Lower leg skin (tissue), 3 donors: ENCODE measurements at regions not wholly inside any gene's neighbourhood (a gene's known extent, or its start where the extent isn't known, plus 50 kb on each side); places are given as distances from the start of the nearest gene placed in this dataset.

Experiments used
- CTCF ChIP-seq, 3 donors: fragments of 450-650 bp; IDR thresholded peaks; one replicate each; pipeline ENCODE4 v1.5.1; 2016; ENCODE audit warnings: antibody characterized with exemption in 3 of 3, mild to moderate bottlenecking in 3 of 3, moderate library complexity in 2 of 3
- POLR2A ChIP-seq, 2 donors: fragments of 450-650 bp; IDR thresholded peaks; one replicate each; pipeline ENCODE4 v1.6.1; 2016 to 2017; ENCODE audit warnings: antibody characterized with exemption in 2 of 2, mild to moderate bottlenecking in 1 of 2, moderate library complexity in 1 of 2

DNA sequence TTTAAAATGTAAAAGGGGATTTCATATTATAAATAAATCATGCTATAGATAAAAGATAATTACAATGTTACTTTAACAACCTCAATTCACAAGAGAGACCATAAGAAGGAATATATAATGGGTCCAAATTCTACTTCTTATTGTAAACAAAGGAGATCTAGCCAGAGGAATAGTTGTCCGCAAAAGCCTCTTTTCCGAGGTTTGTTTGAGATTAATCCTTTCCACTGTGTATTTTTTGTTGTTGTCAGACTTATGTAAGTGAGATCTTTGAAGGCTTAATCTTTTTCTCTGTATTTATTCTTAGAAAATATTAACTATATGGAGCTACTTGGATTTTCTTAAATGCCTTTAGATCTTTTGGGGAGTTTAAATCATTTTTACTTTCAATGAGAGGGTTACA lies 1299.3 kb upstream of the WWC1 start:
- TF ChIP-seq CTCF (IDR thresholded peaks at IDR 0.05), result no peak
- no peak for TF ChIP-seq POLR2A (IDR thresholded peaks at IDR 0.05)
